ENCODE measurements at regions not wholly inside any gene's neighbourhood (a gene's known extent, or its start where the extent isn't known, plus 50 kb on each side); places are given as distances from the start of the nearest gene placed in this dataset.
A peak's percentile ranks its signal among the peaks of the same experiment; 100 is the strongest.
"Not testable (repeated sequence)": the region's sequence is repeated elsewhere in the genome, so short reads cannot be mapped to it uniquely, and the experiment has no call there.

- peak; percentile 37 for DNase-seq (ENCODE audit: low spot score)
Observed at GRCh38 chr17:70434536-70435490, 265.5 kb downstream of the KCNJ2 start.

GRCh38 chr17:70437656-70438055 lies 268.3 kb downstream of the KCNJ2 start:
- no peak for DNase-seq (ENCODE audit: low spot score)

- DNase-seq (ENCODE audit: low spot score), result no peak
Observed at GRCh38 chr17:70446446-70446845, 277.1 kb downstream of the KCNJ2 start.

- no peak for DNase-seq (ENCODE audit: low spot score)
Observed at GRCh38 chr17:70447588-70447987, 278.3 kb downstream of the KCNJ2 start.

- DNase-seq (ENCODE audit: low spot score), result not testable (repeated sequence)
Observed at GRCh38 chr17:70453075-70453474, 283.7 kb downstream of the KCNJ2 start.

- DNase-seq (ENCODE audit: low spot score), result no peak
Observed at GRCh38 chr17:70454377-70454776, 285.0 kb downstream of the KCNJ2 start.

GRCh38 chr17:70454908-70455307 lies 285.6 kb downstream of the KCNJ2 start:
- DNase-seq (ENCODE audit: low spot score), result no peak

- DNase-seq (ENCODE audit: low spot score), result no peak
Observed at GRCh38 chr17:70464995-70465394, 295.7 kb downstream of the KCNJ2 start.

GRCh38 chr17:70468661-70469060 lies 299.3 kb downstream of the KCNJ2 start:
- no peak for DNase-seq (ENCODE audit: low spot score)

- DNase-seq (ENCODE audit: low spot score), result no peak
Observed at GRCh38 chr17:70473049-70473448, 303.7 kb downstream of the KCNJ2 start.

- no peak for DNase-seq (ENCODE audit: low spot score)
Observed at GRCh38 chr17:70476368-70476767, 307.0 kb downstream of the KCNJ2 start.

- no peak for DNase-seq (ENCODE audit: low spot score)
Observed at GRCh38 chr17:70478902-70479301, 309.6 kb downstream of the KCNJ2 start.

- no peak for DNase-seq (ENCODE audit: low spot score)
Observed at GRCh38 chr17:70479779-70480178, 310.4 kb downstream of the KCNJ2 start.

GRCh38 chr17:70483624-70484023 lies 314.3 kb downstream of the KCNJ2 start:
- no peak for DNase-seq (ENCODE audit: low spot score)

GRCh38 chr17:70484050-70484449 lies 314.7 kb downstream of the KCNJ2 start:
- no peak for DNase-seq (ENCODE audit: low spot score)

- DNase-seq (ENCODE audit: low spot score), result no peak
Observed at GRCh38 chr17:70484496-70484895, 315.2 kb downstream of the KCNJ2 start.

GRCh38 chr17:70492368-70492767 lies 323.0 kb downstream of the KCNJ2 start:
- DNase-seq (ENCODE audit: low spot score), result no peak

GRCh38 chr17:70493277-70493874 lies 324.0 kb downstream of the KCNJ2 start:
- no peak for DNase-seq (ENCODE audit: low spot score)

GRCh38 chr17:70498631-70499030 lies 329.3 kb downstream of the KCNJ2 start:
- no peak for DNase-seq (ENCODE audit: low spot score)

- no peak for DNase-seq (ENCODE audit: low spot score)
Observed at GRCh38 chr17:70499067-70499786, 329.9 kb downstream of the KCNJ2 start.

- DNase-seq (ENCODE audit: low spot score), result peak; percentile 7
Observed at GRCh38 chr17:70503449-70503848, 334.1 kb downstream of the KCNJ2 start.

GRCh38 chr17:70510288-70510687 lies 341.0 kb downstream of the KCNJ2 start:
- no peak for DNase-seq (ENCODE audit: low spot score)
